Dendritic cell treated with granulocyte-macrophage colony-stimulating factor and Interleukin-4, amounts not matched to agents 40 ng/mL and 50 ng/mL, for 4 days (primary cell): ENCODE measurements at regions not wholly inside any gene's neighbourhood (a gene's known extent, or its start where the extent isn't known, plus 50 kb on each side); places are given as distances from the start of the nearest gene placed in this dataset.
"Not testable (repeated sequence)": the region's sequence is repeated elsewhere in the genome, so short reads cannot be mapped to it uniquely, and the experiment has no call there.

Experiments
- H3K27ac Mint-ChIP-seq: one replicate; pipeline ENCODE4 v1.8.0; 2022; ENCODE audit warnings: mild to moderate bottlenecking, mixed read lengths
- H3K27me3 Mint-ChIP-seq: one replicate; pipeline ENCODE4 v1.8.0; 2022; ENCODE audit warnings: mild to moderate bottlenecking, mixed read lengths
- H3K36me3 Mint-ChIP-seq: one replicate; pipeline ENCODE4 v1.8.0; 2022; ENCODE audit warnings: low read depth, mixed read lengths
- H3K4me1 Mint-ChIP-seq: one replicate; pipeline ENCODE4 v1.8.0; 2022; ENCODE audit warnings: low read depth, mixed read lengths
- H3K4me3 Mint-ChIP-seq: one replicate; pipeline ENCODE4 v1.8.0; 2022; ENCODE audit warnings: mild to moderate bottlenecking, moderate library complexity, mixed read lengths
- H3K9me3 Mint-ChIP-seq: one replicate; pipeline ENCODE4 v1.8.0; 2022; ENCODE audit warnings: mixed read lengths
- intact Hi-C: fragments of 100-400 bp; cut with micrococcal nuclease; formaldehyde crosslinking; loops from one replicate; pipeline ENCODE4 v1.15.0; 2022

DNA sequence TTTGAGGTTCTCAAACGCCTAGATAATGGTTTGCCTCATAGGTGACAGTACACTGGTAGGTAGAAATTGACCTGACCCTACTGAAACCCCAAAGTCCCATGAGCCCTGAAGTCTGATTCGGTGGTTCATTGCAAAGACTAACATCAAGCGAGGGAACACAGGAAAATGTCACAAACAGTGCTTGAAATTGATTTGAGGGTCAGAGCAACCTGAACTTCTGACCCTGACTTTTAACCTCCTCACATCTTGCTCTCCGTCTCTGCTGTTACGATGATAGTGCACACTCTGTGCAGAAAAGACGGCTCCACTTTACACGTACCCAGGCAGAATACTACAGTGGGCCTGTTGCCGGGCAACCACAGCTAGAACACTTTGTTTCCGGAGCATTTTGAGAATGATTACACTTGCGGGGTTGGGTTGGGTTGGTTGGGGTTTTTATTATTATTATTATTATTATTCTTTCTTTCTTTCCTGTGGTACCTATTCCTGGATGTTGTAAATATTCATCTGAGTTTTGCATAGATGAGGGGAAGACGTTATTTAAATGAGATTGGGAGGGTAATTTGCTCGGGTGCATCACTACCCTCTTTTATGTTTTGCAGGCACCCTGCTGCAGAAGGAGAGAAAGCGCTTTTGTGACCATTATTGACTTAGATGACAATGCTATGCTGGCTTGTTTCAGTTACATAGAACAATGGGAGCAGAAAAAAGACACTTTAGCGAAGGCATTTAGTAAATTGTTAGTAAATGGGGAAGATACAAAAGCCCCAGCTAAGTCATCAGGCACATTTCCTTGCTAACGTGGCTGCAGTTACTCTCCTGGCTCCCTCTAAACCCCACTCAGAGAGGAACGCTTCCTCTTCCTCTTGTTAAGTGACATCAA is 438.1 kb upstream of the NRP1 start:
- Mint-ChIP-seq H3K36me3 (no peaks in the 10 kb centered on the region), H3K4me1 (peaks cover 23% of the 10 kb centered on the region), H3K9me3 (no peaks in the 10 kb centered on the region), H3K27ac (peak overlapping the region; percentile 67), H3K27me3 (peaks cover 1% of the 10 kb centered on the region), H3K4me3 (peak overlapping the region; percentile 24)
- intact Hi-C loops = loop anchor here (10.0 kb wide), 1 partner anchor 438 kb away; the partner anchor contains the start of gene NRP1

DNA sequence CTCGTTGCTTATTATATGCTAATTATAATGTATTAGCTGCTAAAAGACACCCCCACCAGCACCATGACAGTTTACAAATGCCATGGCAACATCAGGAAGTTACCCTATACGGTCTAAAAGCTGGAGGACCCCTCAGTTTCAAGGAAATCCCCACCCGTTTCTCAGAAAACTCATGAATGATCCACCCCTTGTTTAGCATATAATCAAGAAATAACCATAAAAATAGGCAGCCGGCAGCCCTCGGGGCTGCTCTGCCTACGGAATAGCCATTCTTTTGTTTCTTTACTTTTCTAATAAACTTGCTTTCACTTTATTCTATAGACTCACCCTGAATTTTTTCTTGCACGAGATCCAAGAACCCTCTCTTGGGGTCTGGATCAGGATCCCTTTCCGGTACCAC is 437.4 kb upstream of the NRP1 start:
- peaks cover 23% of the 10 kb centered on the region for H3K4me1 Mint-ChIP-seq
- not testable (repeated sequence) for H3K36me3 Mint-ChIP-seq, H3K4me3 Mint-ChIP-seq, H3K9me3 Mint-ChIP-seq, H3K27ac Mint-ChIP-seq, H3K27me3 Mint-ChIP-seq
- intact Hi-C loops = loop anchor here (10.0 kb wide), 1 partner anchor 437 kb away; the partner anchor contains the start of gene NRP1

DNA sequence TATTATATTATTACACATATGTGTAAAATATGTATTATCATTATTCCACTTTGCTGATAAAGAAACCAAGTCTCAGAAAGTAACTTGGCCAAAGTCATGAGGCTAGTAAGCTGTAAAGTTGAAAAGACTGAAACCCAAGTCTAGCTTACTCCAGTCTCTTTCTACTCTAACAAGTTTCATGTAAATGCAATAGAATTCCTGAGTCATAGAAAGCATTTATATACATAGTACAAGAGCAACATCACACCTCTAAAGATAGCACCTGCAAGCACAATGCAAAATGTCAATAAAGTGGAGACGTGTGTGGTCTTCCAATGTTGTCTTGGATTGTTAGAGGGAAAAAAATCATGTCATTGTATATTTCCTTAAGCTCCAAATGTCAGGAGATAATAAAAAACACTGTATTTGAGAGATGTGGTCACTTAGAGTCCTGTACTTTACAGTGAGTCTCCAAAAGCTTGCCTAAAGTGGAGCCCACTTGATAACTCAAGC is 430.3 kb upstream of the NRP1 start:
- Mint-ChIP-seq H3K27me3 (peaks cover 3% of the 10 kb centered on the region), H3K9me3 (peaks cover 9% of the 10 kb centered on the region), H3K4me1 (no peaks in the 10 kb centered on the region), H3K4me3 (no peak overlapping the region), H3K36me3 (no peaks in the 10 kb centered on the region), H3K27ac (no peak overlapping the region)
- intact Hi-C loops = no loop called here

DNA sequence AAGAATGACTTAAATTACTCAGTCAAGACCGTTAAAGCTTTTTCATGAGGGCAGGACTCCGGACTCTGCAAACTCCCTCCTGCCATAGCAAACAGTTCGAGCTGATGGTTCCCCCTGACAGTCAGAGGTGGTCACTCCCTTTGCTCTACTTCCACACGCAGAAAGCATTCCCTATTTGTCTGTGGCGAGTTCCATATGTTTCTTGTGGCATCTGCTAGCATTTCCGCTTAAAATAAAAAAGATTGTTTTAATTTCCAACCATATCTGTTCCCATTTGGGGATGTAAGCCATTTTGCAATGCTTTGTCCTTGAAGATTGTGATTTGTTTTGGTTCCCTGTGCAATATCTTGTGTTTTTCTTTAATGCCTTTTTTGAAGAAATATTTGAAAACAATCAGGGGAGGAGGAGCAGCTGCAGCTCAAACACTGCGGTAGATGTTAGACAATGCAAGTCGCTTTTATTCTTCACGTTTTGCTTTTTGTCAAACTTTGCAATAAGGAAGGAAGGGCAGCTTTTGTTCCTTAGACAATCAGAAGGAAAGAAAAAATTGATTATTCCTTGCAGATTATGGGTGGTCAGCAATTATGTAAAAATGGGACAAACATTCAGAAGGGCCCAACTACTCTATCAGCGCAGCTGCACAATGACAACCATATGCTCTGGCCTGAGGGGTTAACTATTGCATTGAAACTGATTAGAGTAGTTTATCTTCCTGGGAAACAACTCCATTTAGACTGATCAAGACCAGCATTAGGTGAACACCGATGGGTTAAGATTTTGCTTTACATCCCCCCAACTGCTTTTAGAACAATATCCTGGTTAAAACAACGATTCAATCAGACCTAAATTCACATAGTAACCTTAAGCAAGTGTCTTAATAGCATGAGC is 425.8 kb upstream of the NRP1 start:
- Mint-ChIP-seq H3K4me3 (no peak overlapping the region), H3K9me3 (peaks cover 9% of the 10 kb centered on the region), H3K4me1 (no peaks in the 10 kb centered on the region), H3K27ac (no peak overlapping the region), H3K27me3 (peaks cover 2% of the 10 kb centered on the region), H3K36me3 (no peaks in the 10 kb centered on the region)
- intact Hi-C loops = no loop called here

DNA sequence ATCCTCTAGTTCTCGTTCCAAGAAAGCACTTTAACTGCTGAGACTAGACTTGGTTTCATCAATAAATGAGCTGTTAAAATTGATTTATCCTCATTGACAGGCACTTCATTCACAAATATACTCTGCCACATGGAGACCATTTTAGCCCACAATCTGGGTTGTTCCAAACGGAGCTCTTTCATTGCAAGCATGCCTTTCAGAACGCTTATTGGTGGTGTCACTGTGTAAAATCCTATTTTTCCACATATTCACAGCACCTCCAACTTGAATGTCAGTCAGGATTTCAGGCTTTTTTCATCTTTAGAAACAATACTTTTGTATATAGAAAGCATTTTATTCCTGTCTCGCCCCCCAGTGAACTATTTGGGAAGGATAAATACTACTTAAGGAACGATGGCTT is 424.7 kb upstream of the NRP1 start:
- peaks cover 5% of the 10 kb centered on the region for H3K27me3 Mint-ChIP-seq
- no peaks in the 10 kb centered on the region for H3K36me3 Mint-ChIP-seq
- no peaks in the 10 kb centered on the region for H3K4me1 Mint-ChIP-seq
- intact Hi-C loops = no loop called here
- H3K4me3 Mint-ChIP-seq = no peak overlapping the region
- no peak overlapping the region for H3K27ac Mint-ChIP-seq
- H3K9me3 Mint-ChIP-seq = peaks cover 9% of the 10 kb centered on the region

DNA sequence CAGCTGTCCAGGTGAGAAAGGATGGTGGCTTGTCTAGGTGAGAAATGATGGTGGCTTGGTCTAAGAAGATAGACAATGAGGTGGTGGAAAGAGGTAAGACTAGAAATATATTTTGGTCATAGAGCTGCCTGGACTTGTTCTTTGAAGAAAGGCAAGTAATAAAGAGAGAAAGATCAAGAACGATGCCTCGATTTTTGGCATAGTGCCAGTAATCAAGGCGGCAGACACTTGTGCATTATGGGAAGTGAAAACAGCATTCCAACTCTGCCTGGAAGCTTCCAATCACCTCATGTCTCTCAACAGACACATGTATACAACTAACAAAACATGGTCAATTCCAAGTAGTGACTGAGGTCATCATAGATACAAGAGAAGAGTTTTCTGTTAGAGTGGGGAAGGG is 423.8 kb upstream of the NRP1 start:
- Mint-ChIP-seq H3K27ac (no peak overlapping the region), H3K36me3 (no peaks in the 10 kb centered on the region), H3K9me3 (peaks cover 9% of the 10 kb centered on the region)

DNA sequence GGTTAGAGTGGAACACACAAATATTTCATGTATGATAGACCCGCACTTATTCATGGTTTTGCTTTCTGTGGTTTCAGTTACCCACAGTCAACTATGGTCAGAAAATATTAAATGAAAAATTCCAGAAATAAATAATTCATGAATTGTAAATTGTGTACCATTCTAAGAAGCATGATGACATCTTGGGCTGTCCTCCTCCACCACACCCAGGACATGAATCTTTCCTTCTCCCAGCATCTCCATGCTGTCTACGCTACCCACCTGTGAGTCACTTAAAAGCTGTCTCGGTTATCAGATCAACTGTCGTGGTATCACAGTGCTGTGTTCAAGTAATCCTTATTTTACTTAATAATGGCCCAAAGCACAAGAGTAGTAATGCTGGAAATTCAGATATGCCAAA is 419.6 kb upstream of the NRP1 start:
- intact Hi-C loops = no loop called here
- H3K9me3 Mint-ChIP-seq = no peaks in the 10 kb centered on the region

More for the DNA sequence above, 423.8 kb upstream of the NRP1 start:
- Mint-ChIP-seq H3K4me3 (no peak overlapping the region), H3K4me1 (no peaks in the 10 kb centered on the region), H3K27me3 (peaks cover 5% of the 10 kb centered on the region)
- intact Hi-C loops = no loop called here

DNA sequence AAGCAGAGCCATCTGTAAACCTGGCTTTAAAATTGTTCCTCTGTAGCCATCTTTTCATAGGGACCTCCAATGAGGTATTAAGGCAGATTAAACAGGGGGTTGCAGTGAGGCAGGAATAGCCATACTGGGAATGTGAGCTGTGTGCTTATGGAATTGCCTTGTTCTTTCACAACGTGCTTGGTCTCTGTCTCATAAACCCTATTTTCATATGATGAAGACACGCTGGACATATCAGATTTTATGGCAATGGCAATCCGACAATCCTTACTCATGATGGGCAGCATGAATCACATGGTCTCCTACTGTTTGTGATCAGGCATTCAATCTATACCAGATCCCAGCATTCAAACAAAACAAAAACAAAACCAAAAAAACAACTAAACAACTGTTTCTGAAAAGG is 418.9 kb upstream of the NRP1 start:
- Mint-ChIP-seq H3K4me3 (no peak overlapping the region), H3K36me3 (no peaks in the 10 kb centered on the region), H3K4me1 (no peaks in the 10 kb centered on the region), H3K27me3 (peaks cover 10% of the 10 kb centered on the region), H3K27ac (no peak overlapping the region), H3K9me3 (no peaks in the 10 kb centered on the region)
- intact Hi-C loops = no loop called here

More for the DNA sequence above, 419.6 kb upstream of the NRP1 start:
- Mint-ChIP-seq H3K27me3 (peaks cover 10% of the 10 kb centered on the region), H3K36me3 (no peaks in the 10 kb centered on the region), H3K27ac (no peak overlapping the region), H3K4me3 (no peak overlapping the region), H3K4me1 (no peaks in the 10 kb centered on the region)

DNA sequence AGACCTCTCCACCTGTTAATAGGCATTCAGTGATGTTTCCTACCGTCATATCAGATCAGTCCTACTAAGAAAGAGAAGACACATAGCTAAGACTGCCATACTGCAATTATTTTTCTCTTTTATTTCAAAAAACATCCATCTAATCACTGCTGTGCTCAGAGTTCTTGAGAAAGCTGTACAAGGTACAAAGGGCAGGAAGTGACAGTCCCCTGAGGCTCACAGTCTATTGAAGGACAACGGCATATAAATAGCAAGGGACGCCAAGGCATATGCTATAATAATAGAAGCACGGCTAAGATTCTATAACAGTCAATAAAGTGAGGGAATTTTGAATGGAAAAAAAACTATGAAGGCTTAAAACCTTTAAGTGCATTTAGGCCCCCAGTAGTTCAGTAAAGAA is 415.3 kb upstream of the NRP1 start:
- Mint-ChIP-seq H3K27ac (no peak overlapping the region), H3K4me1 (no peaks in the 10 kb centered on the region)

DNA sequence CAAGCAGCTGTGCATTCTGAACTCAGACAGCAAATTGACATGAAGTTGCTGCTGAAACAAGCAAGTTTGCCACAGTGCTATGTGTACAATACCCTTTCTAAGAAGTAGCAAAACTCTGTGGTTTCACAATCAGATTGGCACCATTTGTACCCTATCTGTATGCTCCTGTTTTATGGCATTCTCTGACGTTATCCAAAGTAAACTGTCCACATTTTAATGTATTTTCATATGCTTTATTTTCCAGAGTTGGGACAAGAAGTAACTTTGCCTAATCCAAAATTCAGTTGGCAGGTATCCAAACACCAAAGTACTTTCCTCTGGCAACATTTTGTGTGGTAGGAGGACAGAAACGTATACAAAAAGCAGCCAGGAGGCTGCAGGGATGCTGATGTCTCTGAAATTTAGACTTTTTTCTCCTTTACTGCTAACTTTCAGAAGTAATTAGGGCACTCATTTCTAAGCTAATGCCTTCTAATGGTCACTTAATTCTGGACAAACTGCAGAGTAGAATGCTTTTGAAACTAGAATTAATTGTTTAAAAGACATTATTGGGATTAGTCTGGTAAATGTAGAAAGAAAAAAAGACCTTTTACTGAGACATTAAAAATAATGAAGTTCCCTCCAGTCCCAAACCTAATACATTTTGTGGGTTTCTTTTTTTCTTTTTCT is 414.7 kb upstream of the NRP1 start:
- H3K4me3 Mint-ChIP-seq = no peak overlapping the region
- no peaks in the 10 kb centered on the region for H3K36me3 Mint-ChIP-seq
- H3K27me3 Mint-ChIP-seq = peaks cover 9% of the 10 kb centered on the region
- no peaks in the 10 kb centered on the region for H3K9me3 Mint-ChIP-seq
- intact Hi-C loops = no loop called here
- no peak overlapping the region for H3K27ac Mint-ChIP-seq
- H3K4me1 Mint-ChIP-seq = no peaks in the 10 kb centered on the region

More for the DNA sequence above, 415.3 kb upstream of the NRP1 start:
- intact Hi-C loops = no loop called here
- no peak overlapping the region for H3K4me3 Mint-ChIP-seq
- no peaks in the 10 kb centered on the region for H3K9me3 Mint-ChIP-seq
- H3K27me3 Mint-ChIP-seq = peaks cover 12% of the 10 kb centered on the region
- H3K36me3 Mint-ChIP-seq = no peaks in the 10 kb centered on the region

DNA sequence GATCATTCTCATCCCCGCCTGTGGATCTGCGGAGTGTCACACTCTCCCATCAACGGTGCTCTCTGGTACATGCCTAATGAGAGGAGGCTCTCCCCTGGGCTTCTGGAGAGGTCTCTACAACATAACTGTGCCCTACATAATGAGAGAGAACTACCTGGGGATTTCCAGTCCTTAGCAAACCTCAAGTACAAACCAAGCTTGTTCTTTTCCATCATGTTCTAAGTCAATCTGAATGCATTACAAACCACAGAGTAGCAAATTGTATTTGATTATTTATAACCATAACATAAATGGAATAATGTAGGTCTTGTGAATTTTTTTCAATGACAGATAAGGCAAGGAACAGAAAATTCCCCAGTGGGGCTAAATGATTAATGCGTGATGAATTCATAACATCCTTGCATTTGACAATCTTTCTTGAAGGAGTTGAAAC is 412.4 kb upstream of the NRP1 start:
- no peak overlapping the region for H3K4me3 Mint-ChIP-seq
- H3K4me1 Mint-ChIP-seq = no peaks in the 10 kb centered on the region
- intact Hi-C loops = no loop called here
- H3K9me3 Mint-ChIP-seq = no peaks in the 10 kb centered on the region
- no peak overlapping the region for H3K27ac Mint-ChIP-seq
- H3K36me3 Mint-ChIP-seq = no peaks in the 10 kb centered on the region
- H3K27me3 Mint-ChIP-seq = peaks cover 3% of the 10 kb centered on the region

DNA sequence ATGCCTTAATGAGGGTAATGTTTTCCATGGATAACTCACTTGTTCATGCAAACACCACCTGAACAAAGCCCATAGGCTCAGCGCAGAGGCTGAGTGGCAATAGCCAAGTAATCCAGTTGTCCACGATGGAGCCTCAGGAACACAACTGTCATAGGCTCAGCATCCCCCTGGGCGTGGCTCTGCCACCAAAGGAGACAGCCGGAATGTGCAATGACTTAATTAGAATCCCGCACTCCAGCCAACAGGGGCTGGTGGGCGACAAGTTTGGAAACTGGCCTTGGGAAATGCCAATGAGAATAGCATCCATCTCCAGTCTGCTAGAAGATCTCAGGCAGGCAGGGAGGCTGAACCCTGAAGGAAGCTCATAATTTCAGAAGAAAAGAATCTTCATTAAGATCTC is 411.7 kb upstream of the NRP1 start:
- Mint-ChIP-seq H3K4me1 (no peaks in the 10 kb centered on the region), H3K27ac (no peak overlapping the region), H3K9me3 (no peaks in the 10 kb centered on the region), H3K4me3 (no peak overlapping the region), H3K27me3 (peaks cover 3% of the 10 kb centered on the region), H3K36me3 (no peaks in the 10 kb centered on the region)
- intact Hi-C loops = no loop called here

DNA sequence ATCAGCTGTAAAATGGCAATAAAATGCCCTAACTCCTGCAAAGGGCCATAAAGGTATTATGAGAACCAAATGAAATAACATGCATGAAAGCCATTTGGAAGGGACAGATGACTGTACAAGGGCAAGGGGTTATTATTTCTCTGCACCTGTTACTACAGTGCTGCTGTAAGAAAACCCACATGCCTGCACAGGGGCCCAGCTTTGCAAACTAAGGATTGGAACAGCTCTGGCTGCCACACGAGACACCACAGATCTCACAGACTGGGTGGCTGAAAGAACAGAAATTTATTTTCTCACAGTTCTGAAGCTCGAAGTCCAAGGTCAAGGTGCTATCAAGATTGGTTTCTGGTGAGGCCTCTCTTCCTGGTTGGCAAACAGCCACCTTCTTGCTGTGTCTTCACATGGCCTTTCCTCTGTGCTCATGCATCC is 409.0 kb upstream of the NRP1 start:
- Mint-ChIP-seq H3K36me3 (no peaks in the 10 kb centered on the region), H3K9me3 (peaks cover 8% of the 10 kb centered on the region), H3K4me3 (no peak overlapping the region), H3K4me1 (peaks cover 6% of the 10 kb centered on the region), H3K27ac (no peak overlapping the region), H3K27me3 (peaks cover 3% of the 10 kb centered on the region)
- intact Hi-C loops = no loop called here
